ENCODE measurements at regions not wholly inside any gene's neighbourhood (a gene's known extent, or its start where the extent isn't known, plus 50 kb on each side); places are given as distances from the start of the nearest gene placed in this dataset.
"Not testable (repeated sequence)": the region's sequence is repeated elsewhere in the genome, so short reads cannot be mapped to it uniquely, and the experiment has no call there.

DNA sequence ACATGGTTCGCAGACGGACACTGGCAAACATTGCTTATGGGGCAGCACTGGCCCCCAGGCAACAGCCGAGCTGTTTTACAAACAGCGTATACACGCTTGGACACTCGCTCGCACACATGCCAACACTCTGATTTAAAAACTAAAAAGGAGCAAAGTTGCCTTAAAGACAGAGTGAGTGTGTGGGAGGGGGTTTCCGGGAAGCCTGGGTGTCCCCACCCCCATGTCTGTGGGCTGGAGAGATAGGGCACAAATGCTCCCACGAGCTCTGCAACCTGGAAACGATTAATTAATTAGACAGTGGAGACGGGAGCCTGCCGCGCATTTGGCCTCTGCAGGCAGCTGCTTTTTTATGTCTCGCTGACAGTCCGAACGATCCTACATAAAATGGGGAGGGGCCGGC, 107.9 kb upstream of the ZNF469 start:
- Histone ChIP-seq H3K9me3 (ENCODE audit: insufficient read depth, low read depth, low read length) (peaks cover 16% of the 10 kb centered on the region), H3K4me1 (ENCODE audit: insufficient read depth, low read length) (no peaks in the 10 kb centered on the region), H4K20me1 (ENCODE audit: insufficient read depth, low read length) (no peaks in the 10 kb centered on the region), H3K27me3 (ENCODE audit: insufficient read depth, low read length) (no peaks in the 10 kb centered on the region), H2AFZ (ENCODE audit: low read depth, low read length) (peak overlapping the region; percentile 21), H3K4me3 (ENCODE audit: insufficient read depth, low read depth, low read length) (no peak overlapping the region), H3K9ac (ENCODE audit: low read length) (no peak overlapping the region), H3K79me2 (ENCODE audit: insufficient read depth, low read length) (no peaks in the 10 kb centered on the region), H3K36me3 (ENCODE audit: insufficient read depth, low read length) (no peaks in the 10 kb centered on the region), H3K27ac (ENCODE audit: low read depth, low read length) (no peak overlapping the region), H3K4me2 (ENCODE audit: low read length) (no peak overlapping the region)
- Mint-ChIP-seq H3K4me3 (ENCODE audit: unreplicated experiment) (no peak overlapping the region), H3K27ac (ENCODE audit: unreplicated experiment) (no peak overlapping the region), H3K9me3 (ENCODE audit: unreplicated experiment) (no peaks in the 10 kb centered on the region), H3K36me3 (ENCODE audit: low read depth, unreplicated experiment) (no peaks in the 10 kb centered on the region), H3K4me1 (ENCODE audit: low read depth, unreplicated experiment) (peaks cover 8% of the 10 kb centered on the region), H3K27me3 (ENCODE audit: low read depth, unreplicated experiment) (no peaks in the 10 kb centered on the region)
- FAIRE-seq, result no peak
- TF ChIP-seq EZH2 (IDR thresholded peaks at IDR 0.05; ENCODE audit: insufficient read depth, low read length), result no peak
- TF ChIP-seq, protein P1, sequence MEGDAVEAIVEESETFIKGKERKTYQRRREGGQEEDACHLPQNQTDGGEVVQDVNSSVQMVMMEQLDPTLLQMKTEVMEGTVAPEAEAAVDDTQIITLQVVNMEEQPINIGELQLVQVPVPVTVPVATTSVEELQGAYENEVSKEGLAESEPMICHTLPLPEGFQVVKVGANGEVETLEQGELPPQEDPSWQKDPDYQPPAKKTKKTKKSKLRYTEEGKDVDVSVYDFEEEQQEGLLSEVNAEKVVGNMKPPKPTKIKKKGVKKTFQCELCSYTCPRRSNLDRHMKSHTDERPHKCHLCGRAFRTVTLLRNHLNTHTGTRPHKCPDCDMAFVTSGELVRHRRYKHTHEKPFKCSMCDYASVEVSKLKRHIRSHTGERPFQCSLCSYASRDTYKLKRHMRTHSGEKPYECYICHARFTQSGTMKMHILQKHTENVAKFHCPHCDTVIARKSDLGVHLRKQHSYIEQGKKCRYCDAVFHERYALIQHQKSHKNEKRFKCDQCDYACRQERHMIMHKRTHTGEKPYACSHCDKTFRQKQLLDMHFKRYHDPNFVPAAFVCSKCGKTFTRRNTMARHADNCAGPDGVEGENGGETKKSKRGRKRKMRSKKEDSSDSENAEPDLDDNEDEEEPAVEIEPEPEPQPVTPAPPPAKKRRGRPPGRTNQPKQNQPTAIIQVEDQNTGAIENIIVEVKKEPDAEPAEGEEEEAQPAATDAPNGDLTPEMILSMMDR (IDR thresholded peaks at IDR 0.05; ENCODE audit: insufficient read depth, low read depth, low read length), result no peak
- peak; percentile 41 for DNase-seq (ENCODE audit: low read depth)

DNA sequence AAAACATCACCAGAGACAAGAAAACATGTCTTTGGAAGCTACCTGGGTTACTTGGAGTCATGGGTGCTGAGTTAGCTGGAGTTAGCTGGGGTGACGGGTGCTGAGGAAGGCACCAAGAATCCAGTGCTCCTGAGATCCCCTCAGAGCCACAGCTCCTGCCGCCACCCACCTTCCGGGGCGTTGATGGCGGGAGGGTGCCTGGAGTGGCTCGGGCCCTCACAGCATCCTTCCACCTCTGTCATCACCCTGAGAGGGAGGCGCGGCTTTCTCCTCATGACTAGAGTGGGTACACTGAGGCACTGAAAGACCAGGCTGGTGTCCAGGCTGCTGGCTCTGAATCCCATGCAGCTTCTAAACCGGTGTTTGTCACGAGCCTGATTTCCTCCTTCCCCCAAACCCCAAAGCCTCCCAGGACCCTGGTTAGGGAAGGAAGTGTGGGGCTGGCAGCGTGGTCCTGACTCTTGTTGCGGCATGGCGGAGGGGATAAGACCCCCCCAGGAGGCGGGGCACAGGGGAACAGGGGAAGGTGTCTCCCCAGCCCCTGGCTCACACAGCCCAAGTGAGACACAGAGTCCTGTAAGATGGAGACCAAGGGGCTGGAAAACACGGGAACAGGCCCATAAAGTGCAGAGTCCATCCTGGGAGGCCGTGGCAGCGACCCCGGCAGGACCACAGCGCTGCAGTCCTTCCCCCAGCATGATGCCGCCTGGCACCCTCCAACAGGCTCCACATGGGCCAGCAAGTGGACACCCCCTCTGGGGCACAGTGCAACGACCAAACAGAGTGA, 107.2 kb upstream of the ZNF469 start:
- not testable (repeated sequence) for H3K9me3 Mint-ChIP-seq (ENCODE audit: unreplicated experiment); H3K36me3 Mint-ChIP-seq (ENCODE audit: low read depth, unreplicated experiment); H4K20me1 ChIP-seq (ENCODE audit: insufficient read depth, low read length); H3K27ac Mint-ChIP-seq (ENCODE audit: unreplicated experiment); H3K4me3 Mint-ChIP-seq (ENCODE audit: unreplicated experiment); H3K4me2 ChIP-seq (ENCODE audit: low read length); H3K27me3 ChIP-seq (ENCODE audit: insufficient read depth, low read length); H3K4me1 Mint-ChIP-seq (ENCODE audit: low read depth, unreplicated experiment); H3K27me3 Mint-ChIP-seq (ENCODE audit: low read depth, unreplicated experiment); FAIRE-seq; H3K36me3 ChIP-seq (ENCODE audit: insufficient read depth, low read length); H2AFZ ChIP-seq (ENCODE audit: low read depth, low read length); H3K9ac ChIP-seq (ENCODE audit: low read length); DNase-seq (ENCODE audit: low read depth); H3K79me2 ChIP-seq (ENCODE audit: insufficient read depth, low read length); H3K27ac ChIP-seq (ENCODE audit: low read depth, low read length); H3K4me1 ChIP-seq (ENCODE audit: insufficient read depth, low read length); H3K4me3 ChIP-seq (ENCODE audit: insufficient read depth, low read depth, low read length)
- peaks cover 22% of the 10 kb centered on the region for H3K9me3 ChIP-seq (ENCODE audit: insufficient read depth, low read depth, low read length)

DNA sequence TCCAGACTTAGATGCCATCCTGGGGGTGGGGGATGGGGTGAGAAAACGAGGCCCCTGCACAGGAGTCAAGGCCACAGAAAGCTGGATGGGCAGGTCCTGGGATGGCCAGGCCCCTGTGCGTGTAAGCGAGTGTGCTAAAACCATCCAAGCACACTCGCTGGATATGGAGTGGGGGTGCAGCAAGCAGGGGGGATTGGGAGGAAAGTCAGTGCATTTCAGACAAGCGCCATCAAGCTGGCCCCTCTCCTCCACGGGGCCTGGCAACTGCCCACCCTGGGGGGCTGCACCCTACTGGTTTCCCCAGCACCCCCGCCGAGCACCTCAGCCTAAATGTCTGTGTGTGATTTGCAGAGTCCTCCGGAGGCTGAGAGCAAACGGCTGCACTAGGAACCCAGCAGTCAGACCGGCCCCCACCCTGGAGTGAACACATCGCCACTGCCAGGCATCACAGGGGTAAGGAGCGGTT, 106.6 kb upstream of the ZNF469 start:
- H3K9me3 ChIP-seq (ENCODE audit: insufficient read depth, low read depth, low read length), result peaks cover 22% of the 10 kb centered on the region
- H3K4me3 Mint-ChIP-seq (ENCODE audit: unreplicated experiment); H3K4me1 Mint-ChIP-seq (ENCODE audit: low read depth, unreplicated experiment); H3K36me3 ChIP-seq (ENCODE audit: insufficient read depth, low read length); DNase-seq (ENCODE audit: low read depth); H3K4me1 ChIP-seq (ENCODE audit: insufficient read depth, low read length); H3K9ac ChIP-seq (ENCODE audit: low read length); H3K27me3 Mint-ChIP-seq (ENCODE audit: low read depth, unreplicated experiment); H3K27ac ChIP-seq (ENCODE audit: low read depth, low read length); H3K4me3 ChIP-seq (ENCODE audit: insufficient read depth, low read depth, low read length); H3K27ac Mint-ChIP-seq (ENCODE audit: unreplicated experiment); H3K4me2 ChIP-seq (ENCODE audit: low read length); H3K36me3 Mint-ChIP-seq (ENCODE audit: low read depth, unreplicated experiment); H2AFZ ChIP-seq (ENCODE audit: low read depth, low read length); H3K79me2 ChIP-seq (ENCODE audit: insufficient read depth, low read length); FAIRE-seq; H3K27me3 ChIP-seq (ENCODE audit: insufficient read depth, low read length); H4K20me1 ChIP-seq (ENCODE audit: insufficient read depth, low read length); H3K9me3 Mint-ChIP-seq (ENCODE audit: unreplicated experiment): not testable (repeated sequence)
